ENCODE measurements at regions not wholly inside any gene's neighbourhood (a gene's known extent, or its start where the extent isn't known, plus 50 kb on each side); places are given as distances from the start of the nearest gene placed in this dataset.

- TF ChIP-seq CTCF (IDR thresholded peaks at IDR 0.05) (no peak), EZH2 (IDR thresholded peaks at IDR 0.05; ENCODE audit: borderline replicate concordance, insufficient read depth, low read depth, low read length, poor library complexity, severe bottlenecking) (no peak)
Measured at GRCh38 chr2:147392180-147392579, 452.6 kb upstream of the ACVR2A start.
